GM12878 (cell line): ENCODE measurements at regions not wholly inside any gene's neighbourhood (a gene's known extent, or its start where the extent isn't known, plus 50 kb on each side); places are given as distances from the start of the nearest gene placed in this dataset.

Source experiments
- ATAC-seq: fragments of 200-7000 bp; cut with Tn5 transposase; 3 replicates; pipeline ENCODE4 v1.9.1; 2020; ENCODE audit warnings: mild to moderate bottlenecking, moderate library complexity
- BruUV-seq: library from RNA; stranded (reverse); fragments of 400-500 nt; replicated peaks from 2 replicates; lab custom pipeline; 2021; lab: Mats Ljungman, UMichigan
- CTCF ChIA-PET: fragments of 300-600 bp; sonication (Branson Sonifier 250); formaldehyde crosslinking; extraction: SDS; loops from one replicate; lab custom pipeline; 2021; ENCODE audit warnings: inconsistent platforms; lab: Yijun Ruan, JAX
- POLR2A ChIA-PET: fragments of 350-600 bp; formaldehyde crosslinking; extraction: SDS; loops from one replicate; lab custom pipeline; 2021; ENCODE audit warnings: inconsistent platforms; lab: Charles Lee
- RAD21 ChIA-PET: fragments of 300-600 bp; sonication (Branson Sonifier 250); formaldehyde crosslinking; loops from one replicate; lab custom pipeline; 2023; ENCODE audit warnings: antibody characterized with exemption; ENCODE audit not compliant: unreplicated experiment; lab: Charles Lee
- SMC1A ChIA-PET: fragments of 300-600 bp; sonication (Branson Sonifier 250); formaldehyde crosslinking; loops from one replicate; lab custom pipeline; 2023; ENCODE audit not compliant: unreplicated experiment, uncharacterized antibody; lab: Charles Lee
- DNase-seq: peaks from one replicate; pipeline ENCODE4 v3.0.0-alpha.2; 2011; ENCODE audit warnings: low read depth, low spot score
- FAIRE-seq: peaks from 3 replicates; lab custom pipeline; 2011; peaks lifted over from hg19 to GRCh38; lab: Jason Lieb, UNC
- H2AFZ ChIP-seq: 2 replicates; pipeline ENCODE4 v1.6.0; 2011; ENCODE audit warnings: low read depth, low read length, control low read depth; ENCODE audit not compliant: control insufficient read depth
- H3K27ac ChIP-seq: 2 replicates; pipeline ENCODE4 v1.5.1; 2011; ENCODE audit warnings: control low read depth; ENCODE audit not compliant: control insufficient read depth, insufficient read depth
- H3K27me3 ChIP-seq, 2 experiments: replicated peaks in 1 of 2; 2 replicates each; pipeline versions ENCODE4 v1.6.0 to v1.6.1; 2011; ENCODE audit warnings: low read length in 1 of 2; ENCODE audit not compliant: control insufficient read depth in 2 of 2, insufficient read depth in 2 of 2
- H3K36me3 ChIP-seq, 2 experiments: 2 replicates each; pipeline ENCODE4 v1.5.1; 2011; ENCODE audit warnings: low read length in 1 of 2; ENCODE audit not compliant: control insufficient read depth in 2 of 2, insufficient read depth in 2 of 2
- H3K4me1 ChIP-seq: 2 replicates; pipeline ENCODE4 v1.6.1; 2011; ENCODE audit warnings: mild to moderate bottlenecking, low read length, moderate library complexity, mixed read lengths; ENCODE audit not compliant: control insufficient read depth, insufficient read depth
- H3K4me2 ChIP-seq: 2 replicates; pipeline ENCODE4 v1.6.0; 2011; ENCODE audit warnings: control low read depth; ENCODE audit not compliant: control insufficient read depth, insufficient read depth
- H3K4me3 ChIP-seq: fragments of 200-600 bp; sonication (generic); 2 replicates; pipeline ENCODE4 v1.5.1; 2016
- H3K79me2 ChIP-seq: 2 replicates; pipeline ENCODE4 v1.6.0; 2011; ENCODE audit warnings: low read length; ENCODE audit not compliant: control insufficient read depth, insufficient read depth
- H3K9ac ChIP-seq: 2 replicates; pipeline ENCODE4 v1.8.0; 2011; ENCODE audit warnings: low read length, control low read depth, mixed read lengths; ENCODE audit not compliant: control insufficient read depth, insufficient read depth
- H3K9me3 ChIP-seq: replicated peaks from 3 replicates; pipeline ENCODE4 v1.5.1; 2011; ENCODE audit warnings: mild to moderate bottlenecking, low read length; ENCODE audit not compliant: control insufficient read depth, insufficient read depth
- H4K20me1 ChIP-seq: 2 replicates; pipeline ENCODE4 v1.6.0; 2011; ENCODE audit not compliant: control insufficient read depth, insufficient read depth
- CUX1 ChIP-seq: IDR thresholded peaks from 2 replicates; pipeline ENCODE4 v1.6.1; 2012; ENCODE audit warnings: improper control_type of control experiment, low read depth, low read length; ENCODE audit not compliant: insufficient replicate concordance
- EGR1 ChIP-seq, 2 experiments: IDR thresholded peaks; 1 replicate in 1 of 2; 2 replicates in 1 of 2; pipeline ENCODE4 v1.6.1; 2011 to 2012; ENCODE audit warnings: low read depth in 2 of 2, low read length in 2 of 2, borderline replicate concordance in 1 of 2, mild to moderate bottlenecking in 1 of 2, moderate library complexity in 1 of 2
- GABPA ChIP-seq: IDR thresholded peaks from 2 replicates; pipeline ENCODE4 v1.6.1; 2014; ENCODE audit warnings: antibody characterized with exemption, low read depth, mild to moderate bottlenecking, inconsistent platforms
- HSF1 ChIP-seq: fragments of 150-350 bp; IDR thresholded peaks from 2 replicates; pipeline ENCODE4 v1.6.1; 2014; ENCODE audit warnings: mild to moderate bottlenecking, low read depth, low read length
- MTA2 ChIP-seq: fragments of 450-650 bp; IDR thresholded peaks from 2 replicates; pipeline ENCODE4 v1.6.1; 2016; ENCODE audit warnings: low read depth, mild to moderate bottlenecking, moderate library complexity
- NRF1 ChIP-seq: conservative IDR thresholded peaks from 2 replicates; pipeline ENCODE4 v1.6.1; 2011; ENCODE audit warnings: mild to moderate bottlenecking, low read depth, low read length, improper control_type of control experiment
- PAX8 ChIP-seq: fragments of 450-650 bp; IDR thresholded peaks from 2 replicates; pipeline ENCODE4 v1.6.1; 2017; ENCODE audit warnings: mild to moderate bottlenecking, moderate library complexity
- PML ChIP-seq: IDR thresholded peaks from 2 replicates; pipeline ENCODE4 v1.6.1; 2012; ENCODE audit warnings: low read length, inconsistent platforms
- POLR2AphosphoS2 ChIP-seq: IDR thresholded peaks from 2 replicates; pipeline ENCODE4 v1.6.1; 2011; ENCODE audit warnings: low read depth, mild to moderate bottlenecking, low read length, improper control_type of control experiment, moderate library complexity
- SP1 ChIP-seq: IDR thresholded peaks from one replicate; pipeline ENCODE4 v1.6.1; 2011; ENCODE audit warnings: low read depth, low read length
- SREBF2 ChIP-seq: IDR thresholded peaks from 2 replicates; pipeline ENCODE4 v1.6.1; 2012; ENCODE audit warnings: mild to moderate bottlenecking, low read length
- STAT3 ChIP-seq: IDR thresholded peaks from 2 replicates; pipeline ENCODE4 v1.6.1; 2011; ENCODE audit warnings: low read depth, low read length, improper control_type of control experiment
- WRNIP1 ChIP-seq: IDR thresholded peaks from 2 replicates; pipeline ENCODE4 v1.6.1; 2011; ENCODE audit warnings: low read depth, low read length, improper control_type of control experiment, borderline replicate concordance
- WGBS: methylation state at CpG from one replicate; pipeline ENCODE4 v1.1.6; 2016; ENCODE audit warnings: low lambda C conversion rate; ENCODE audit not compliant: insufficient replicate concordance, insufficient coverage; ENCODE audit errors: missing lambda C conversion rate; 5-methylcytosine and 5-hydroxymethylcytosine counted together
- in situ Hi-C: fragments of 300-500 bp; cut with MboI; formaldehyde crosslinking; loops from 9 replicates; pipeline ENCODE4 v1.14.3; 2018; ENCODE audit warnings: mixed read lengths
- intact Hi-C: fragments of 100-400 bp; cut with micrococcal nuclease; formaldehyde crosslinking; loops from one replicate; pipeline ENCODE4 v1.14.2; 2022; ENCODE audit not compliant: unreplicated experiment

GRCh38 chr3:39725321-39725720 is 84.1 kb upstream of the MYRIP start:
- ChIA-PET RAD21 (no interaction called here), POLR2A (no interaction called here), CTCF (interaction anchor here (1.1 kb wide), 1 partner anchor 454 kb away, joined by 5 read pairs; no protein-coding TSS in a partner anchor), SMC1A (interaction anchor here (1.1 to 2.1 kb wide), 2 partner anchors 454 to 592 kb away, joined by 3 to 7 read pairs; no protein-coding TSS in a partner anchor)
- DNase-seq (no peak), FAIRE-seq (no peak), ATAC-seq (no peak)
- no peaks in the 10 kb centered on the region for H3K36me3 ChIP-seq
- in situ Hi-C loops, result no loop called here
- no peak overlapping the region for H3K9ac ChIP-seq
- H3K9me3 ChIP-seq, result no peaks in the 10 kb centered on the region
- H3K79me2 ChIP-seq, result no peaks in the 10 kb centered on the region
- H2AFZ ChIP-seq, result no peak overlapping the region
- intact Hi-C loops, result loop anchor here (2.0 kb wide), 1 partner anchor 453 kb away; no protein-coding TSS in a partner anchor
- no peaks in the 10 kb centered on the region for H3K4me1 ChIP-seq
- WGBS, result 69% methylated on average over 1 of the region's 1 CpG
- H3K27me3 ChIP-seq, result no peaks in the 10 kb centered on the region
- no peak overlapping the region for H3K27ac ChIP-seq
- no peak overlapping the region for H3K4me3 ChIP-seq
- no peaks in the 10 kb centered on the region for H4K20me1 ChIP-seq
- no peak overlapping the region for H3K4me2 ChIP-seq
- BruUV-seq, result no TSS peak
- TF ChIP-seq SREBF2 (no peak), POLR2AphosphoS2 (no peak), CUX1 (no peak), WRNIP1 (no peak), GABPA (no peak), EGR1 (IDR thresholded peaks at IDR 0.05; ENCODE audit: borderline replicate concordance in 1 of 2, low read depth in 2 of 2, low read length in 2 of 2) (no peak), HSF1 (no peak), PML (no peak), PAX8 (no peak), NRF1 (no peak), STAT3 (no peak), MTA2 (no peak), SP1 (no peak)
